ENCODE measurements at regions not wholly inside any gene's neighbourhood (a gene's known extent, or its start where the extent isn't known, plus 50 kb on each side); places are given as distances from the start of the nearest gene placed in this dataset.

GRCh38 chr2:226180281-226180884, 619.2 kb downstream of the IRS1 start:
- DNase-seq (ENCODE audit: low read depth): no peak
- no peaks in the 10 kb centered on the region for H3K27me3 ChIP-seq (ENCODE audit: control insufficient read depth, insufficient read depth, low read length)
- TF ChIP-seq CTCF (IDR thresholded peaks at IDR 0.05; ENCODE audit: insufficient read depth, low read length, poor library complexity, severe bottlenecking): no peak
- no peaks in the 10 kb centered on the region for H3K36me3 ChIP-seq (ENCODE audit: control insufficient read depth, insufficient read depth, low read length)
- no peak overlapping the region for H3K4me3 ChIP-seq (ENCODE audit: low read depth, low read length)

GRCh38 chr2:226179010-226179409, 620.6 kb downstream of the IRS1 start:
- H3K4me3 ChIP-seq (ENCODE audit: low read depth, low read length): no peak overlapping the region
- H3K36me3 ChIP-seq (ENCODE audit: control insufficient read depth, insufficient read depth, low read length): no peaks in the 10 kb centered on the region
- peak; percentile 18 for DNase-seq (ENCODE audit: low read depth)
- TF ChIP-seq CTCF (IDR thresholded peaks at IDR 0.05; ENCODE audit: insufficient read depth, low read length, poor library complexity, severe bottlenecking): no peak
- no peaks in the 10 kb centered on the region for H3K27me3 ChIP-seq (ENCODE audit: control insufficient read depth, insufficient read depth, low read length)

- no peaks in the 10 kb centered on the region for H3K27me3 ChIP-seq (ENCODE audit: control insufficient read depth, insufficient read depth, low read length)
- no peaks in the 10 kb centered on the region for H3K36me3 ChIP-seq (ENCODE audit: control insufficient read depth, insufficient read depth, low read length)
- no peak overlapping the region for H3K4me3 ChIP-seq (ENCODE audit: low read depth, low read length)
- no peak for TF ChIP-seq CTCF (IDR thresholded peaks at IDR 0.05; ENCODE audit: insufficient read depth, low read length, poor library complexity, severe bottlenecking)
- DNase-seq (ENCODE audit: low read depth): no peak
Measured at GRCh38 chr2:226176283-226176984, 623.2 kb downstream of the IRS1 start.

GRCh38 chr2:226174390-226174789, 625.2 kb downstream of the IRS1 start:
- no peak for TF ChIP-seq CTCF (IDR thresholded peaks at IDR 0.05; ENCODE audit: insufficient read depth, low read length, poor library complexity, severe bottlenecking)
- DNase-seq (ENCODE audit: low read depth): no peak
- Histone ChIP-seq H3K4me3 (ENCODE audit: low read depth, low read length) (no peak overlapping the region), H3K36me3 (ENCODE audit: control insufficient read depth, insufficient read depth, low read length) (no peaks in the 10 kb centered on the region), H3K27me3 (ENCODE audit: control insufficient read depth, insufficient read depth, low read length) (no peaks in the 10 kb centered on the region)

GRCh38 chr2:226172939-226173338, 626.7 kb downstream of the IRS1 start:
- Histone ChIP-seq H3K36me3 (ENCODE audit: control insufficient read depth, insufficient read depth, low read length) (no peaks in the 10 kb centered on the region), H3K4me3 (ENCODE audit: low read depth, low read length) (no peak overlapping the region), H3K27me3 (ENCODE audit: control insufficient read depth, insufficient read depth, low read length) (no peaks in the 10 kb centered on the region)
- DNase-seq (ENCODE audit: low read depth): no peak
- TF ChIP-seq CTCF (IDR thresholded peaks at IDR 0.05; ENCODE audit: insufficient read depth, low read length, poor library complexity, severe bottlenecking): no peak

GRCh38 chr2:226172309-226172708, 627.3 kb downstream of the IRS1 start:
- Histone ChIP-seq H3K4me3 (ENCODE audit: low read depth, low read length) (no peak overlapping the region), H3K27me3 (ENCODE audit: control insufficient read depth, insufficient read depth, low read length) (no peaks in the 10 kb centered on the region), H3K36me3 (ENCODE audit: control insufficient read depth, insufficient read depth, low read length) (no peaks in the 10 kb centered on the region)
- no peak for TF ChIP-seq CTCF (IDR thresholded peaks at IDR 0.05; ENCODE audit: insufficient read depth, low read length, poor library complexity, severe bottlenecking)
- no peak for DNase-seq (ENCODE audit: low read depth)

Measured in kidney epithelial cell (primary cell).